ENCODE measurements at regions not wholly inside any gene's neighbourhood (a gene's known extent, or its start where the extent isn't known, plus 50 kb on each side); places are given as distances from the start of the nearest gene placed in this dataset.

DNA sequence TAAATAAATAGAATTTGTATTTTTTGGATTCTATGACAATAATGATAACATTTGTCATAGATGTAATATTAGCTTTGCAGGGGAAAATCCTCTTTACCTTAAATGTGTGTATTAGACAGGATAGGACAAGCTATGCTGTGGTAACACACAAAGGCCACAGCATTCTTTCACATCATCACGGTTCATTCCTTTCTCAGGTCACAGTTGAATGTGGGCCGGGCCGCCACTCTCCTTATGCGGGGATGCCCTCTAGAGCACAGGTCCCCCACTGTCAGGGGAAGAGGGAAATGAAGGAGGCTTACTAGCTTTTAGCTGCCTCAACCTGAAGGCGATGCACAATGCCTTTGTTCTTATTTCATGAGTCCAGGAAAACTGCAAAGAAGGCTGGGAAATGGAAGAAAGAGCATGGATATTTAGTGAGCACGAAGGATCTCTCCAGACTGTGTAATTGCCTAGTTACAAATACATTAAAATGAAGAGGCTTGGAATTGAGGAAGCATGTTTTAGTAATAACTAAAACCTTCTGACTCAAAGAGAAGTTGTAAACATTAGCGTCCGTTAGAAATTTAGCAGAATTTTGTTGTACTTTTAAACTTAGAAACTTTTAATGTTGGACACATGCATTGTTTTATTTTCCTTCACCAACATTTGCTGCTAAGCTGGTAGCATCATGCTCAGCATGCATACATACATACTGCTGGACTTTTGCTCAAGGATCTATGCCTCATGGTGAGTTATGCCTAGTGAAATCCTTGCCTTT lies 248.9 kb upstream of the FOXQ1 start:
- H3K4me1 ChIP-seq (ENCODE audit: insufficient read depth, low read length) = no peaks in the 10 kb centered on the region
- H3K27me3 ChIP-seq (ENCODE audit: insufficient read depth, low read length) = no peaks in the 10 kb centered on the region
- no peak overlapping the region for H3K27ac ChIP-seq (ENCODE audit: low read depth, low read length)
- H3K36me3 ChIP-seq (ENCODE audit: insufficient read depth, low read length) = no peaks in the 10 kb centered on the region
- H3K79me2 ChIP-seq (ENCODE audit: insufficient read depth, low read length) = no peaks in the 10 kb centered on the region
- H2AFZ ChIP-seq (ENCODE audit: low read length) = no peak overlapping the region
- no peak for DNase-seq (ENCODE audit: insufficient read length, low spot score, missing footprints)
- H3K9me3 ChIP-seq (ENCODE audit: low read depth, low read length) = no peaks in the 10 kb centered on the region
- TF ChIP-seq CTCF (IDR thresholded peaks at IDR 0.05; ENCODE audit: extremely low read depth, low read depth, low read length) = no peak
- no peak overlapping the region for H3K4me2 ChIP-seq (ENCODE audit: insufficient read depth, low read length)
- H3K4me3 ChIP-seq (ENCODE audit: insufficient read depth, low read length) = no peak overlapping the region
- no peaks in the 10 kb centered on the region for H4K20me1 ChIP-seq (ENCODE audit: insufficient read depth, low read length)

DNA sequence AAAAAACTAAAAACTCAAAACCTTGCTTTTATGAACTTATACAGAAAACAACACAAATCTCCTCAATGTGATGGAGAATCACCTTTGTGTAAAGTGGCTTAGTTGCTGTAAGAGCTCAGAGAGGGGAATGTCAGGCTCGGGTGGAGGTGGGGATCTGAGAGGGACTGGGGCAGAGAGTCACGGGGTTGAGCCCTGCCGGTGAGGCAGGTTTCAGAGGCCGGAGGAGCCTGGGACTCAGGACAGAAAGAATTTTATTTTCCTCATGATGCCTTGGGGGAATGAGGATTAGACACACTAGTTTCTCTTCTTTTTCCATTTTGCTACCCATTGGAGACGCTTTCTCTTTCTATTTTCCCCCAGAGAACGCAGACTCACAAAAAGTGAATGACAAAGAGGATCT lies 252.3 kb upstream of the FOXQ1 start:
- Histone ChIP-seq H3K9me3 (ENCODE audit: low read depth, low read length) (no peaks in the 10 kb centered on the region), H4K20me1 (ENCODE audit: insufficient read depth, low read length) (no peaks in the 10 kb centered on the region), H3K4me3 (ENCODE audit: insufficient read depth, low read length) (no peak overlapping the region), H3K27ac (ENCODE audit: low read depth, low read length) (no peak overlapping the region), H3K4me1 (ENCODE audit: insufficient read depth, low read length) (no peaks in the 10 kb centered on the region), H3K27me3 (ENCODE audit: insufficient read depth, low read length) (no peaks in the 10 kb centered on the region), H3K4me2 (ENCODE audit: insufficient read depth, low read length) (no peak overlapping the region), H3K79me2 (ENCODE audit: insufficient read depth, low read length) (no peaks in the 10 kb centered on the region), H3K36me3 (ENCODE audit: insufficient read depth, low read length) (no peaks in the 10 kb centered on the region), H2AFZ (ENCODE audit: low read length) (no peak overlapping the region)
- TF ChIP-seq CTCF (IDR thresholded peaks at IDR 0.05; ENCODE audit: extremely low read depth, low read depth, low read length) = no peak
- no peak for DNase-seq (ENCODE audit: insufficient read length, low spot score, missing footprints)

DNA sequence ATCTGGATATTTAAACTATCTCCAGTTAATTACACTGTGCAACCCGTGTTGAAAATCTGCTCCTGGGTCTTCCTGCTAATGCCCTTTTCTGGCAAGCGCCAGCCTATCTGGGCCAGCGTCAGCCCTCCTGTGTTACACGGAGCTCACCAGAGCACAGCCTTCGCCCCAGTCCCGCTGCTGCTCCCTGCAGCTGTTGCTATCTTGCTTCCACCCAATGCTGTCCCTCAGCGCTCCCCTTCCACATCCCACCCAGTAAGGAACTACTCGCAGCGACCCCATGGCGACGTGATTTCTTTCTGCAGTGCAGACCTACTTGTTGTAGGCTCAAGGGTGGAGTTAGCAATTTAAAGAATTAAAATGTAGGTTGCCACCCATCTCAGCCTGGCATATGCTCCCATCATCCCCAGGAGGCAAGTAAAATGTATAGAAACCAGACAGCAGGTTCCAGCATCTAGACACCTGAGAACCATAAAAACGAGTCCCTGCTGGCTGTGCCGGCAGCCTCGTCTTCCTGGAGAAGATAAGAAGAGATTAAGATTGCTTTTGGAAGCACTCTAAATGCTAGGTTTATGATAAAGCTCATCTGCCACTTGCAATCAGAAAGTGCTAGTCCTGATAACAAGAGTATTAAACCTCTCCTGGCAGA lies 254.3 kb upstream of the FOXQ1 start:
- H3K36me3 ChIP-seq (ENCODE audit: insufficient read depth, low read length) = no peaks in the 10 kb centered on the region
- H3K9me3 ChIP-seq (ENCODE audit: low read depth, low read length) = no peaks in the 10 kb centered on the region
- H3K4me2 ChIP-seq (ENCODE audit: insufficient read depth, low read length) = no peak overlapping the region
- no peak for DNase-seq (ENCODE audit: insufficient read length, low spot score, missing footprints)
- TF ChIP-seq CTCF (IDR thresholded peaks at IDR 0.05; ENCODE audit: extremely low read depth, low read depth, low read length) = no peak
- H4K20me1 ChIP-seq (ENCODE audit: insufficient read depth, low read length) = no peaks in the 10 kb centered on the region
- no peaks in the 10 kb centered on the region for H3K79me2 ChIP-seq (ENCODE audit: insufficient read depth, low read length)
- no peak overlapping the region for H3K4me3 ChIP-seq (ENCODE audit: insufficient read depth, low read length)
- no peak overlapping the region for H2AFZ ChIP-seq (ENCODE audit: low read length)
- no peaks in the 10 kb centered on the region for H3K27me3 ChIP-seq (ENCODE audit: insufficient read depth, low read length)
- no peaks in the 10 kb centered on the region for H3K4me1 ChIP-seq (ENCODE audit: insufficient read depth, low read length)
- no peak overlapping the region for H3K27ac ChIP-seq (ENCODE audit: low read depth, low read length)

Data from osteoblast (primary cell).